ENCODE measurements at regions not wholly inside any gene's neighbourhood (a gene's known extent, or its start where the extent isn't known, plus 50 kb on each side); places are given as distances from the start of the nearest gene placed in this dataset.

DNA sequence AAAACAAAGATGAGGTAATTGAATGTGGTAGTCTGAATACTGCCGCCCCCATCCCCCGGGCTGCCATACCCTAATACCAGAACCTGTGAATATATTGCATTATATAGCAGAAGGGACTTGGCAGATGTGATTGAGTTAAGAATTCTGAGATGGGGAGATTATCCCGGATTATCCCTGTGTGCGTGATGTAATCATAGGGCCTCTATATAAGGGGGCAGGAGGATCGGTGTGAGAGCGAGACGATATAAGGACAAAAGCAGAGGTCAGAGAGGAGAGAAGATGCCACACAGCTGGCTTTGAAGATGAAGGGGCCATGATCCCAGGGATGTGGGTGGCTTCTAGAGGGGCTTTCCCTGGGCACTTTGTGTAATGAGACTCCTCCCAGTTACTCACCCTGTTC, 101.7 kb upstream of the TLE1 start:
- TF ChIP-seq POLR2A (IDR thresholded peaks at IDR 0.05) (no peak), CTCF (IDR thresholded peaks at IDR 0.05) (no peak), EP300 (IDR thresholded peaks at IDR 0.05) (no peak)
